NCI-H187 treated with DMSO at 0.1 percent for 48 hours (cell line): ENCODE measurements at regions not wholly inside any gene's neighbourhood (a gene's known extent, or its start where the extent isn't known, plus 50 kb on each side); places are given as distances from the start of the nearest gene placed in this dataset.

Experiments
- DNase-seq: peaks from one replicate; lab custom pipeline; 2025; lab: John Stamatoyannopoulos, UW

DNA sequence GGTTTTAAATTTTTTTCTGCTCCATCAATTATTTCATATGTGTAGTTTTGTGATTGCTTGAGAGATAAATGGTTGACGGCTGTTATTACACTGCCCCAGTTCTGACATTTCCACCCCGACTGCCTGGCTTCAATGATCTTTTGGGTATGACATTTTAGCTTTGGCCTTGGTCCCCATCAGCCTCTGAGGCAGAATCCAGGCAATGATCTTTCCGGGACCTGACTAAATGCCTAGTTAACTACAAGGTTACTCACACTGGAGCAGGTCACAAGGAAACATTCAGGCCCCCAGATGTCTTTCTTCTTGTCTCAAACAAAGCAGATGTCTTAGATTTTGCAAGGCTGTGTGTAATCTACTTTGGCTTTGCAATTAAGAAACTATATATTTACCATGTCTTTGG, 61.1 kb upstream of the TMCO5A start:
- DNase-seq: no peak

DNA sequence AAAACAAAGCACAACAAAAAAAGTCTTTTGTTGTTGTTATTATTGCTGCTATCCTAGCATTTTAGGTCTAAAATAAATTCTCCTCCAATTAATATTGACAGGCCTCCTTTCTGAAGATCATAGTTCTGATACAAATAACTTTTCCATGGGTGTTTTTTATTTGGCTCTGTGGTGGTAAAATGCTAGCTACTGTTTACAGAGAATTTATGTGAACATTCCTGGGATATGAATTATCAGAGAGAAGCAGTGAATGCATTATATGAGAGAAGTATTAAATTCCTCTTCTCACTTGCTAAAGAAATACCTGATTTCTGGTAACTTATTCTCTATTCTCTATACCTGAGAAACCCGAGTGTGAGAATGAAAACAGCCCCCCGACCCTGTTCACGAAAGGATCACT, 57.5 kb upstream of the TMCO5A start:
- DNase-seq: no peak

DNA sequence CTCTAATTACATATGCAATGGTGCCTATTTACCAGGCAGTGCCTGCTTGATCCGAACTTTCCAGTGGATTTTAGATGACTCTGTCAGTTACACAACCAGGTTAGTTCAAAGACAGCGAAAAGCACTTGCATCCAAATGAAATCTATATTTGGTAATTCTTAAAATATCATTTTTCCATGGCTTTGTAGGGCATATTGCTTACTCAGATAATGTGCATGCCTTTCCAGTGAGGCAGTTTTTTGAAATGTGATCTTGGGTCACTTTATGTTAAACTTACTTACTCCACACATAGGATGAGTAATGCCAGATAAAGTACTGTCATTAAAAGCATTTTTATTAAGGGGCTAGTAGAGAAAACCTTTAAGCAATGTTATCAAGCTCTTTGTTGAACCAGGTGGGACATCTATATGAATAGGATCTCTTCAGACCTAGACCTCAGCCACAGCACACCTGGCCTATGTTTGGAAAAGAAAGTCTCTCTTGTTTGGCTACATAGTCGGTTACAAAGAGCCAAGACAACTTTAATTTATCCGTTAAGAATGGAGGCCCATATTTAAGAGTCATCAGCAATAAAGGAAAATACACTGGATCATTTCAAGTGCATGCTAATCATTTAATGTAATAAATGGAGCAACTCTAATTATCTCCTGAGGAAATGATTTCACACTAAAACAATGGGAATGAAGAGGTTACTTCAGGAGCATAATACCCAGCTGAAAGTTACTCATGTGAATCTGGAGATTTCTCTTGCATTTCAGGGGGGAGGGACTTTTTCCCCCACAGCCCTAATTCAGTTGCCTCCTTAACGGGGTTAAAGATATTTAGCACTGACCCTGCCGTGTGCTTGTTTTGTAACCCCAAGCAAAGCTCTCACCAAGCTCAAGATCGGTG, 56.3 kb upstream of the TMCO5A start:
- DNase-seq: no peak

DNA sequence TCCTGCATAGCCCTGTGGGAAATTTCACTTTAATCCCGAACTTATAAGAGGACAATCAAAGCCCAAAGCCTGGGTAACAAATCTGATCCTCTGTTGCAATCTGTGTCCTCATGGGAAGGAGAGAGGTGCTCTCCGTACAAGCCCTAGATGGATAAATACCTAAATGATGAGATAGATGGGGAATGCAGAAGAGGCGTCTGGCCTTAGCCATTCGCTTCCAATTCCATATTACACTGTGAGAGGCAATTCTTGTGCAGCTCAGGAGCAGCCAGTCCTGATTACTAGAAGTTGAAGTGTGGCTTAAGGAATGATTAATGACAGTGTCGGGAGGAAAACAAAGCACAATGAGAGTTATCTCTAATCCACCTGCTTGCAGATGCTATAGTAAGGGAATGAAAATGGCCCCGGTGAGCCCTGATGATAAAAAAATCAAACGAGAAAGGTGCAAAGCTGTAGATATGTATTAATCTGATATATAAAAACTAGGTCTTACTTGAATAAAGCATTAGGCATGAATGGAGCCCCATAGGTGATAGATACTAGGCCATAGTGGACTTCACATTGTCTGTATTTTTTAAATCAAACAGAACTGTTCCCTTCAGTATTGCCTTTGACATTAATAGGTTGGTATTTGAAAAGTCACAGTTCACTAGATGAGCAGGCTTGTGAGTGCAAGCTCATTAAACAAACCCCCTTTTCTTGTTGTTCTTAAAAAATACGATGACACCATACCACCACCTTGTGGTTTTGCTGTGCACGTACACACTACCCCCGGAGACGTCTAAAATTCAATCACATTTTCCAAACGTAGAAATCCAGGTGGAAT, 54.2 kb upstream of the TMCO5A start:
- DNase-seq: no peak

DNA sequence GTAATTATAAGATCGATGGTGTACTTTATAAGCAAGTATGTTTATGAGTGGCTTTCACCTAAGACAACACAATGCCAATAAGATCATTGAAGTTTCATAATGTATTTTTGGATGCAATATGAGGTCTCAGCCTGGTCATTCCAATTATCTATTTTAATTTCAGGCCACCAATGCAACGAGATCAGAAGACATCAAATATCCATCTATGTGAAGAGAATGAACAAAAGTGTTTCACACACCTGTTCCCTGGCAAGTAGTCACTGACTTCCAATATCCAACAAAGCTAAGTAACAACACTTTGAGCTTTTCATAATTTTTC, 53.6 kb upstream of the TMCO5A start:
- no peak for DNase-seq

DNA sequence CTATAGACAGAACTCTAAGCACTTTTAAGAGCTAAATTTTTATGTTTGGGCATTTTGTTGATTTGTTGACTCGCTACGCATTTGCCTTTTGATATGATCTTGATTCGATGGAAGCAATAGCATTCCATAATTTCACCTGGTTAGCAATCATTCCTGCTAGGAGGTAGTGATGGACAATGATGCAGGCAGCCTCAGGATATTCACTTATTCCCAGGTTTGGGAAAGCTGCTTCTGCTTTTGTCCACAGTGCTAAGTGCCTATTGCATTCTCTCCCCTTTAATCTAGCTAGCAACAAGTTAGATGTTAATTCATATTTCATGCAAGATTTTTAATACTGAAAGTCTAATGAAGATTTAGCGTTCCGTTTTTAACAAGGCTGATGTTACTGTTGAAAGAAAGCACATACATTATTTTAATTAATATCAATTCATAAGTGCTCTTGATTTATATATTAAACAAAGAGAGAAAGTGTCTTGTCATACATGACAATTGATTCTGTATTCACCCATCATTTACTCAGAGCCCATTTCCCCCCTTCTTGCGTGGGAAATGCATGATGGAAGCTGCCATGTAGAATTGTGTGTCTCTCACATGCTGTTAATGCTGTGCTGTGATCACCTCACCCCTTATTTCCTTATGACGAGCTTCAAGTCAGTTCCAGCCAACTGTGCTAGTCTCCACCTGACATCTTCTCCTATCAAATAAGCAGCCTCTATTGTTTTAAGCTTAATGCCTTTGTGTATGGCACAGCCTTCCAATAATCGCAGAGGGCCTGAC, 53.0 kb upstream of the TMCO5A start:
- no peak for DNase-seq

DNA sequence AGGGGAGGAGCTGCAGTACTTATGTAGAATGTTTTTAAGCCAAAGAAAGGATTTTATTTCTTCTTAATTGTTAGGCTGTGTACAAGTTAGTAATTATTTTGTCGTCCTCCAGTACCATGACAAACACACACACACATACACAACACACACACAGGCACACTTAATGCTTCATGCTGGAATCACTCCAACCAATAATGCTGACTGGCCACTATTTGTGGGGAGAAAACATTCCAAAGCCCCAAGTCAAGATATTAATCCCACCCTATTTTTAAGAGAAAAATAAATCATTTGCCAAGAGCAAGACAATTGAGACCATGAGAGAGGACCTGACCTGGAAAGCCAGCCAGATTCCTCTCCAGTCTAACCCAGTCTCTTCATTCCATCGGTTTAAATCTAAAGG, 51.8 kb upstream of the TMCO5A start:
- DNase-seq: no peak
